ENCODE measurements at regions not wholly inside any gene's neighbourhood (a gene's known extent, or its start where the extent isn't known, plus 50 kb on each side); places are given as distances from the start of the nearest gene placed in this dataset.

DNA sequence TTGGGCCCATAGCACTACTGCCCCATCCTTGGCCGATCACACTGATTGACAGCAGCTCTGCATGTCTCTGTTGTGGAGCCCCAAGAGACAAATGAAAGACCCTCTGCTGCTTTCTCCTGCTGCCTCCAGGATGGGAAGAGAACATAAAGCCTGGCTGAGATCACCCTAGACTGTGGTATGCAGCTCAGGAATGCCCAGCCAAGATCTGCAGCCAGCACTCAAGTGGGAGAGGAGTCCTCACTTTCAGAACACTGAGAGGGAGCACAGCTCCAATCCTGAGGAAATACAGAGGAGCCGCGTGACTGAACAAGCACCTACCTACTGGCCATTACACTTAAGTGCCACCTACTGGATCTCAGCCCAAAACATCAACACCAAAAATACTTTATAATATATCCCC, 203.0 kb downstream of the POSTN start:
- H3K4me1 ChIP-seq (replicated peaks; ENCODE audit: insufficient read depth), result no peaks in the 10 kb centered on the region

DNA sequence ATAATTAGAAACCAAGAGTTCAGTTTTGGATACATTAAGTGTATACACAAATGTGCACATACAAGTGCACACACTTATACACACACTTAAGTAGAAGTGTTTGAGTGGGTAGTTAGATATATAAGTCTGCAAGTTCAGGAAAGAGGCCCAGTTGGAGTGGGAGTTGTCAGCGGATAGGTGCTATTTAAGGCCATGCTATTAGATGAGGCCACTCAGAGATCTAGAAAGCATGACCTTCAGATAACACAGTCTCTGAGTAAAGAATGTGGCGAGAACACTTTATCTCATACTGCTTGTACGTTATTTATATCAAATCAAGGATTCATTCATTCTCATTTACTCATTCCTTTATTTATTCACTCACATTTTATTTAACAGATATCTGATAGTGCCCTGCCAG, 206.2 kb downstream of the POSTN start:
- Histone ChIP-seq H2AFZ (no peak overlapping the region), H3K4me3 (no peak overlapping the region), H3K27me3 (ENCODE audit: insufficient read depth, low read depth) (no peaks in the 10 kb centered on the region), H3F3A (ENCODE audit: insufficient read depth, low read depth) (no peaks in the 10 kb centered on the region), H4K20me1 (ENCODE audit: insufficient read depth) (no peaks in the 10 kb centered on the region), H3K4me2 (no peak overlapping the region), H3K4me1 (replicated peaks; ENCODE audit: insufficient read depth) (no peaks in the 10 kb centered on the region), H3K79me2 (ENCODE audit: low read depth) (no peaks in the 10 kb centered on the region), H3K27ac (no peak overlapping the region), H3K9me3 (ENCODE audit: insufficient read depth, low read depth) (no peaks in the 10 kb centered on the region), H3K36me3 (ENCODE audit: low read depth) (no peaks in the 10 kb centered on the region), H3K9me2 (ENCODE audit: insufficient read depth) (no peaks in the 10 kb centered on the region)
- TF ChIP-seq, protein P1, sequence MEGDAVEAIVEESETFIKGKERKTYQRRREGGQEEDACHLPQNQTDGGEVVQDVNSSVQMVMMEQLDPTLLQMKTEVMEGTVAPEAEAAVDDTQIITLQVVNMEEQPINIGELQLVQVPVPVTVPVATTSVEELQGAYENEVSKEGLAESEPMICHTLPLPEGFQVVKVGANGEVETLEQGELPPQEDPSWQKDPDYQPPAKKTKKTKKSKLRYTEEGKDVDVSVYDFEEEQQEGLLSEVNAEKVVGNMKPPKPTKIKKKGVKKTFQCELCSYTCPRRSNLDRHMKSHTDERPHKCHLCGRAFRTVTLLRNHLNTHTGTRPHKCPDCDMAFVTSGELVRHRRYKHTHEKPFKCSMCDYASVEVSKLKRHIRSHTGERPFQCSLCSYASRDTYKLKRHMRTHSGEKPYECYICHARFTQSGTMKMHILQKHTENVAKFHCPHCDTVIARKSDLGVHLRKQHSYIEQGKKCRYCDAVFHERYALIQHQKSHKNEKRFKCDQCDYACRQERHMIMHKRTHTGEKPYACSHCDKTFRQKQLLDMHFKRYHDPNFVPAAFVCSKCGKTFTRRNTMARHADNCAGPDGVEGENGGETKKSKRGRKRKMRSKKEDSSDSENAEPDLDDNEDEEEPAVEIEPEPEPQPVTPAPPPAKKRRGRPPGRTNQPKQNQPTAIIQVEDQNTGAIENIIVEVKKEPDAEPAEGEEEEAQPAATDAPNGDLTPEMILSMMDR (conservative IDR thresholded peaks at IDR 0.05), result no peak
- TF ChIP-seq EZH2 (IDR thresholded peaks at IDR 0.05; ENCODE audit: low read depth), result no peak
- CTCF ChIA-PET, result no interaction called here
- DNase-seq, result no peak
- POLR2A ChIA-PET (ENCODE audit: unreplicated experiment), result no interaction called here
- BruUV-seq (replicated peaks), result no TSS peak
- intact Hi-C loops (cut with micrococcal nuclease; ENCODE audit: unreplicated experiment), result no loop called here

More for the DNA sequence above, 203.0 kb downstream of the POSTN start:
- Histone ChIP-seq H4K20me1 (ENCODE audit: insufficient read depth) (no peaks in the 10 kb centered on the region), H2AFZ (no peak overlapping the region), H3K36me3 (ENCODE audit: low read depth) (no peaks in the 10 kb centered on the region), H3F3A (ENCODE audit: insufficient read depth, low read depth) (no peaks in the 10 kb centered on the region), H3K9me2 (ENCODE audit: insufficient read depth) (no peaks in the 10 kb centered on the region), H3K27me3 (ENCODE audit: insufficient read depth, low read depth) (no peaks in the 10 kb centered on the region), H3K79me2 (ENCODE audit: low read depth) (no peaks in the 10 kb centered on the region), H3K4me3 (no peak overlapping the region), H3K27ac (no peak overlapping the region), H3K4me2 (no peak overlapping the region), H3K9me3 (ENCODE audit: insufficient read depth, low read depth) (no peaks in the 10 kb centered on the region)
- ChIA-PET CTCF (interaction anchor here (0.6 kb wide), 1 partner anchor 91 kb away, joined by 9 read pairs; no protein-coding TSS in a partner anchor), POLR2A (ENCODE audit: unreplicated experiment) (no interaction called here)
- no TSS peak for BruUV-seq (replicated peaks)
- intact Hi-C loops (cut with micrococcal nuclease; ENCODE audit: unreplicated experiment), result no loop called here
- no peak for DNase-seq
- no peak for TF ChIP-seq EZH2 (IDR thresholded peaks at IDR 0.05; ENCODE audit: low read depth)
- TF ChIP-seq, protein P1 (conservative IDR thresholded peaks at IDR 0.05), result no peak

DNA sequence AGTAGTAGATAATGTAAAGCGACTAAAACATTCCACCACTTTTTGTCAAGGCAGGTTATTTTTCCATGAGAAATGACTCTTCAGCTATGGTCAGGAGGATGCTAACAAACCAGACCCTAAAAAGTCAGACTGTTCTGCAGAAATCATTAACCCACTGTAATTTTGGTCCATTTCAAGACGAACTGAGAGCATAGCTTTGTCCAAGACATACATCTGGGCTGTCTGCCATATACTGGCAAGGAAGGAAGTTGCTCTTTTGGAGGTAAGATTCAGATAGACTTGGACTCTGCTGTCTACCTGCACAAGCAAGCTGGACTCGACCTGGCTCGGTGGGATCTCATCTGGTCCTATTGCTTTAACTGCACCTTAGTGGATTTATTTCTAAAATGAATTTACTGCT, 207.8 kb downstream of the POSTN start:
- POLR2A ChIA-PET (ENCODE audit: unreplicated experiment), result no interaction called here
- no peak overlapping the region for H2AFZ ChIP-seq
- BruUV-seq (replicated peaks), result no TSS peak
- no peaks in the 10 kb centered on the region for H3K36me3 ChIP-seq (ENCODE audit: low read depth)
- H3K9me3 ChIP-seq (ENCODE audit: insufficient read depth, low read depth), result no peaks in the 10 kb centered on the region
- CTCF ChIA-PET, result no interaction called here
- H3K4me3 ChIP-seq, result no peak overlapping the region
- no peaks in the 10 kb centered on the region for H3F3A ChIP-seq (ENCODE audit: insufficient read depth, low read depth)
- H3K9me2 ChIP-seq (ENCODE audit: insufficient read depth), result no peaks in the 10 kb centered on the region
- H4K20me1 ChIP-seq (ENCODE audit: insufficient read depth), result no peaks in the 10 kb centered on the region
- H3K79me2 ChIP-seq (ENCODE audit: low read depth), result no peaks in the 10 kb centered on the region
- H3K4me2 ChIP-seq, result no peak overlapping the region
- TF ChIP-seq, protein P1 (conservative IDR thresholded peaks at IDR 0.05), result no peak
- no peak for TF ChIP-seq EZH2 (IDR thresholded peaks at IDR 0.05; ENCODE audit: low read depth)
- no peak overlapping the region for H3K27ac ChIP-seq
- DNase-seq, result no peak
- no peaks in the 10 kb centered on the region for H3K4me1 ChIP-seq (replicated peaks; ENCODE audit: insufficient read depth)
- no peaks in the 10 kb centered on the region for H3K27me3 ChIP-seq (ENCODE audit: insufficient read depth, low read depth)
- intact Hi-C loops (cut with micrococcal nuclease; ENCODE audit: unreplicated experiment), result no loop called here
